AG09319 (cell line): ENCODE measurements at regions not wholly inside any gene's neighbourhood (a gene's known extent, or its start where the extent isn't known, plus 50 kb on each side); places are given as distances from the start of the nearest gene placed in this dataset.

ENCODE experiments used
- DNase-seq: peaks from one replicate; pipeline ENCODE4 v3.0.0-alpha.2; 2010; ENCODE audit warnings: low read depth; ENCODE audit errors: extremely low read depth
- TF ChIP-seq, protein P1 (sequence below): IDR thresholded peaks from 2 replicates; pipeline ENCODE4 v1.5.1; 2011; ENCODE audit warnings: low read depth, mild to moderate bottlenecking, inconsistent platforms, low read length, moderate library complexity

DNA sequence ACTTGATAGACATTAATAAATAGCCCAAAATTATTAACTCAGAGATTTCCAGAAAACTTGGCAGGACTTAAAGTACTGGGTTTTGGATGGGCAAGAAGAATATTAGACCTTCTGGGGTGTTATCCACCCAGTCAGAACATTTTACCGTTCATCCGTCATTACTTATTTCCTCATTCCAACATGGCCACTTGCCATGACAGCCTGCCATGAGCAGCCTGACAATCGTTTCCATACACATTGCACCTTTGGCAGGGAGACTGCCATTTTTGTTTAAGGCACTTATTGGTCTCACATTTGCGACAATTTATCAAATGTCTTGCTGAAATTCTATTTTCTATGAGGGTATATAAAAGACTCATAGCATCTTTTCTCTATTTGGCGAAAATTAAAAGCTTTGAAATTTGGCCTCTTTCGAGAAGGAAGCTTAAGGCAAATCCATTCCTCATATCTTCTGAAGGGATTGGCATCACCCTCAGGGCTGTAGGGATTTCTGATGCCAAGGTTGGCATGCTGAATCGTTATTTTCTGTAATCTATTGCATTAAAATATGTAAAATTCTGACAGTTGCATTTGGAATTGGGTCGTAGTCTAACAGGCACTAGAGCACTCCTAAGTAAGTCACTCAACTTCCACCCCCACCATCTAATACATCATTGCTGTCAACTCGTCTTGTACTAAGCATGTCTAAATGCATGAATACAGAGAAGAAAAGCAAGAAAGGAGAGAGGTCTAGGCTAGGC, 406.3 kb upstream of the PIK3C3 start:
- no peak for DNase-seq
- TF ChIP-seq, protein P1, sequence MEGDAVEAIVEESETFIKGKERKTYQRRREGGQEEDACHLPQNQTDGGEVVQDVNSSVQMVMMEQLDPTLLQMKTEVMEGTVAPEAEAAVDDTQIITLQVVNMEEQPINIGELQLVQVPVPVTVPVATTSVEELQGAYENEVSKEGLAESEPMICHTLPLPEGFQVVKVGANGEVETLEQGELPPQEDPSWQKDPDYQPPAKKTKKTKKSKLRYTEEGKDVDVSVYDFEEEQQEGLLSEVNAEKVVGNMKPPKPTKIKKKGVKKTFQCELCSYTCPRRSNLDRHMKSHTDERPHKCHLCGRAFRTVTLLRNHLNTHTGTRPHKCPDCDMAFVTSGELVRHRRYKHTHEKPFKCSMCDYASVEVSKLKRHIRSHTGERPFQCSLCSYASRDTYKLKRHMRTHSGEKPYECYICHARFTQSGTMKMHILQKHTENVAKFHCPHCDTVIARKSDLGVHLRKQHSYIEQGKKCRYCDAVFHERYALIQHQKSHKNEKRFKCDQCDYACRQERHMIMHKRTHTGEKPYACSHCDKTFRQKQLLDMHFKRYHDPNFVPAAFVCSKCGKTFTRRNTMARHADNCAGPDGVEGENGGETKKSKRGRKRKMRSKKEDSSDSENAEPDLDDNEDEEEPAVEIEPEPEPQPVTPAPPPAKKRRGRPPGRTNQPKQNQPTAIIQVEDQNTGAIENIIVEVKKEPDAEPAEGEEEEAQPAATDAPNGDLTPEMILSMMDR = no peak

DNA sequence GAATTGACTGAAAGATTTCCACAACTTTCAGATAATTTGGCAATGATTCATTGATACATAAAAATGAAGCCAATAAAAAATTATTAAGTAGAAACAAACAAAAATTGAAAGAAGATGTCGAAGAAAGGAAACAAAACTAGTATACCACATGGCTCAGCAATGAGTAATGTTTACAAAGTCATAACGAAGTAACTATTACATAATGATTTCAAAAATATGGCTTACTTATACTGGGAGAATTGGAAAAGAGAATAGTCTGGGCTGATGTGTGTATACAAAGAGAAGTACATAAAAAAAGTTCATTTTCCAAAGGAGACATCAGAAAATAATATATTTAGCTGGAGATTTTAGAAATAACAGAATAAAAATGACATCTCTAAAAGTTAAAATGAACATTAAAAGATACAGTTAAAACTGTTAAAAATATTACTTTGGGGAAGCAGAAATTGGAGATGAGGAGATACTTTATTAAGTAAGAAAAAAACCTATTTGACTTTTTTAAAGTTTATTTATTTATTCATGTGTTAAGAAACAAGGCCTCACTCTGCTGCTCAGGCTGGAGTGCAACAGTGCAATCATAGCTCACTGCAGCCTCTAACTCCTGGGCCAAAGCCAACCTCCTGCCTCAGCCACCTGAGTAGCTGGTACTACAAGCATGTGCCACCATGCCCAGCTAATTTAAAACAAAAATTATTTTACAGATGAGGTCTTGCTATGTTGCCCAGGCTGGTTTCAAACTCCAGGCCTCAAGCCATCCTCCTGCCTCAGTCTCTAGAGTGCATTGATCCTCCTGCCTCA, 409.7 kb upstream of the PIK3C3 start:
- TF ChIP-seq, protein P1 = no peak
- DNase-seq = no peak

GRCh38 chr18:41543815-41544214, 411.2 kb upstream of the PIK3C3 start:
- DNase-seq = no peak

GRCh38 chr18:41540237-41540871, 414.7 kb upstream of the PIK3C3 start:
- no peak for DNase-seq
- TF ChIP-seq, protein P1 = no peak

More at GRCh38 chr18:41543815-41544214, 411.2 kb upstream of the PIK3C3 start:
- TF ChIP-seq, protein P1 = no peak

- TF ChIP-seq, protein P1 = no peak
- no peak for DNase-seq
These were observed 416.3 kb upstream of the PIK3C3 start for GRCh38 chr18:41538751-41539150.

GRCh38 chr18:41537666-41538065, 417.4 kb upstream of the PIK3C3 start:
- DNase-seq = no peak
- TF ChIP-seq, protein P1 = no peak
